Small intestine (tissue), 7 donors: ENCODE measurements at regions not wholly inside any gene's neighbourhood (a gene's known extent, or its start where the extent isn't known, plus 50 kb on each side); places are given as distances from the start of the nearest gene placed in this dataset.

Experiments
- DNase-seq, 2 donors: peaks; one replicate each; pipeline versions ENCODE4 v3.0.0 to v3.0.0-alpha.2; 2013
- FAIRE-seq: peaks from 2 replicates; lab custom pipeline; 2012; peaks lifted over from hg19 to GRCh38; lab: Jason Lieb, UNC
- H3K27ac ChIP-seq, 3 donors: one replicate each; pipeline ENCODE4 v1.5.1; 2013; ENCODE audit warnings: low read length in 2 of 3, mild to moderate bottlenecking in 2 of 3, control low read depth in 1 of 3, inconsistent platforms in 1 of 3, low read depth in 1 of 3, moderate library complexity in 1 of 3
- H3K27me3 ChIP-seq, 3 donors: one replicate each; pipeline ENCODE4 v1.6.1; 2013; ENCODE audit warnings: low read length in 3 of 3, inconsistent platforms in 1 of 3; ENCODE audit not compliant: control insufficient read depth in 3 of 3, insufficient read depth in 3 of 3
- H3K36me3 ChIP-seq, 3 donors: one replicate each; pipeline ENCODE4 v1.6.1; 2013; ENCODE audit warnings: low read length in 3 of 3, inconsistent platforms in 1 of 3, low read depth in 1 of 3, mild to moderate bottlenecking in 1 of 3, moderate library complexity in 1 of 3; ENCODE audit not compliant: control insufficient read depth in 3 of 3, insufficient read depth in 2 of 3
- H3K4me1 ChIP-seq, 3 donors: one replicate each; pipeline ENCODE4 v1.6.1; 2013; ENCODE audit warnings: low read length in 2 of 3, inconsistent platforms in 1 of 3, low read depth in 1 of 3, mild to moderate bottlenecking in 1 of 3, moderate library complexity in 1 of 3; ENCODE audit not compliant: control insufficient read depth in 3 of 3, insufficient read depth in 2 of 3
- H3K4me3 ChIP-seq, 3 donors: one replicate each; pipeline ENCODE4 v1.5.1; 2013; ENCODE audit warnings: low read length in 3 of 3, control low read depth in 1 of 3, inconsistent platforms in 1 of 3, low read depth in 1 of 3, mild to moderate bottlenecking in 1 of 3, moderate library complexity in 1 of 3
- H3K9me3 ChIP-seq, 2 donors: one replicate each; pipeline ENCODE4 v1.6.1; 2013; ENCODE audit warnings: low read depth in 1 of 2, low read length in 1 of 2; ENCODE audit not compliant: control insufficient read depth in 2 of 2, insufficient read depth in 1 of 2
- WGBS, 3 donors: extraction: QIAGEN DNeasy Blood & Tissue Kit; methylation state at CpG; one replicate each; pipeline ENCODE4 v1.1.7; 2013; 5-methylcytosine and 5-hydroxymethylcytosine counted together
- donor health status: healthy with polysubstance abuse.
- donor health status: control.
- donor health status: control.
- donor health status: Bipolar disorder and iron deficiency.
- donor health status: healthy.

DNA sequence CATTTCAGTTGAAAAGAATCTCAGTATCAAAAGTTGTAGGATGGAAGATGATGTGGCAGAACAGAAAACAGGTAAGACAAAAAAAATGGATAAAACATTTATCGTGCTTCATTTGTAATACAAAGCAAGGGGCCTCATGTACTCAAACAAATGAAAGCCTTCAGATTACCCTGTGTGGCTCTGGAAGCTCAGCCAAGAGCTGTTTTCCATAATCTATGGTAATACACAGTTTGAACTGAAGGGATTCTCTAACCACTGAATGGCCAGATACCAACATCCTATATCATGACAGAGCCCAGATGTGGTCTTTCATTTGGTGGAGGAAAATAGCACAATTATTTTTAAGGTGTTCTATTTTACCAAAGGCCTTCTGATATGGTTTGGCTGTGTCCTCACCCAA is 272.1 kb upstream of the RND3 start:
- DNase-seq (no peak), FAIRE-seq (no peak)
- Histone ChIP-seq H3K4me3 (no peak overlapping the region), H3K4me1 (no peaks in the 10 kb centered on the region), H3K36me3 (no peaks in the 10 kb centered on the region), H3K27me3 (no peaks in the 10 kb centered on the region), H3K27ac (no peak overlapping the region), H3K9me3 (no peaks in the 10 kb centered on the region)
- 0% methylated on average over 1 of the region's 1 CpG for WGBS, 3 donors

- DNase-seq (no peak), FAIRE-seq (no peak)
- Histone ChIP-seq H3K9me3 (no peaks in the 10 kb centered on the region), H3K36me3 (no peaks in the 10 kb centered on the region), H3K27ac (no peak overlapping the region), H3K27me3 (no peaks in the 10 kb centered on the region), H3K4me3 (no peak overlapping the region), H3K4me1 (no peaks in the 10 kb centered on the region)
- WGBS, 3 donors = 15 to 40% (median 20%) methylated on average over 3 of the region's 3 CpGs
Observed at GRCh38 chr2:150759106-150759505, 271.6 kb upstream of the RND3 start.

- DNase-seq = no peak
- no peaks in the 10 kb centered on the region for H3K27me3 ChIP-seq
- no peaks in the 10 kb centered on the region for H3K4me1 ChIP-seq
- no peak overlapping the region for H3K4me3 ChIP-seq
- no peak for FAIRE-seq
- H3K9me3 ChIP-seq = no peaks in the 10 kb centered on the region
- no peak overlapping the region for H3K27ac ChIP-seq
- H3K36me3 ChIP-seq = no peaks in the 10 kb centered on the region
Observed at GRCh38 chr2:150752229-150752628, 264.8 kb upstream of the RND3 start.

DNA sequence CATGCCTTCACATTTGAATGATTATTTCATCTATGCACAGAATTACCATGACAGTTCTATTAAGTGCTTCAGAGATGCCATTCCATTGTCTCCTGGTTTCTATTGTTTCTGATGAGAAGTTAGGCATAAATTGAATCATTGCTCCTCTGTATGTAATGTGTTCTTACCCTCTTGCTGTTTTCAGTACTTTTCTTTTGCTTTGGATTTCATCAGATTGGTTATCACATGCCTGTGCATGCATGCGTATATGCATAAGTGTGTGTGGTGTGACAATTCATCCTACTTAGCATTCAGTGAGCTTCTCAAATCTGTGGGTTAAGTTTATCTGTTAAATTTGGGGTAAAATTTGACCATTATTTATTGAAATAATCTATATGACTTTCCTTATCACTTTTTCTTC is 263.3 kb upstream of the RND3 start:
- no peak for DNase-seq
- H3K4me3 ChIP-seq = no peak overlapping the region
- H3K27me3 ChIP-seq = no peaks in the 10 kb centered on the region
- FAIRE-seq = no peak
- H3K27ac ChIP-seq = no peak overlapping the region
- H3K4me1 ChIP-seq = no peaks in the 10 kb centered on the region
- WGBS, 3 donors = 59 to 93% (median 87%) methylated on average over 1 of the region's 1 CpG
- H3K36me3 ChIP-seq = no peaks in the 10 kb centered on the region
- H3K9me3 ChIP-seq = no peaks in the 10 kb centered on the region

GRCh38 chr2:150742094-150742493 is 254.6 kb upstream of the RND3 start:
- WGBS, 3 donors = 75 to 86% (median 76%) methylated on average over 4 of the region's 4 CpGs
- Histone ChIP-seq H3K4me3 (no peak overlapping the region), H3K9me3 (no peaks in the 10 kb centered on the region), H3K36me3 (no peaks in the 10 kb centered on the region), H3K27me3 (no peaks in the 10 kb centered on the region), H3K27ac (no peak overlapping the region), H3K4me1 (no peaks in the 10 kb centered on the region)
- FAIRE-seq = no peak
- no peak for DNase-seq

- no peak overlapping the region for H3K27ac ChIP-seq
- no peaks in the 10 kb centered on the region for H3K36me3 ChIP-seq
- DNase-seq (no peak), FAIRE-seq (no peak)
- 78 to 84% (median 79%) methylated on average over 5 of the region's 5 CpGs for WGBS, 3 donors
- H3K9me3 ChIP-seq = no peaks in the 10 kb centered on the region
- no peaks in the 10 kb centered on the region for H3K27me3 ChIP-seq
- H3K4me1 ChIP-seq = peaks cover 0 to 4% (median 0%) of the 10 kb centered on the region in 3 donors
- H3K4me3 ChIP-seq = no peak overlapping the region
Observed at GRCh38 chr2:150735894-150736498, 248.5 kb upstream of the RND3 start.

DNA sequence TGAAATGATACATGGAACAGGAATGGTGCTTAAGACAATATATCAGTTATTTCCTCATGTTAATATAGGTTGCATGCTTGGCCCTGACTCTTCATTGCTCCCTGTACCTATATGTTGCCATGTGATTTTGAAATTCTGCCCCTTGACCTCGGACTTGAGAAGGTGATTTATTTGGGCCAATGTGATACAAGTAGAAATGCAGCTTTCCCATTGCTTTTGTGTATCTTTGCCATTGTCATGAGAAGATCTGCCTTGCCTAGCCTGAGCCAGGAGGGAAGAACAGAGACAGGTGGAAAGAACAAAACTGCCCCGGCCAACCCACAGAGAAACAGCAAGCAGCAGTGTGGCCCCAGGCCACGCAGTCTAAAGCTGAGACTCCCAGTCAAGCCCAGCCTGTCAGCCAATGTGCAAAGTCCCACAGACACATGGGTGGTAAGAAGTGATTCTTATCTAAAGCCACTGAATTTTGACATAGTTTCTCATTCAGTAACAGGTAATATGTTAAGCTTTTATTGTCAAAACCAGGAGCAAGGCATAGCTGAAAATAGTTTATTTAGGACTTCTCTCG is 245.7 kb upstream of the RND3 start:
- FAIRE-seq = no peak
- WGBS, 3 donors = 43 to 66% (median 61%) methylated on average over 4 of the region's 4 CpGs
- Histone ChIP-seq H3K9me3 (no peaks in the 10 kb centered on the region), H3K4me3 (no peak overlapping the region), H3K36me3 (no peaks in the 10 kb centered on the region), H3K27ac (peak overlapping the region in 1 of 3 donors; percentile 32), H3K27me3 (no peaks in the 10 kb centered on the region), H3K4me1 (peaks cover 0 to 4% (median 0%) of the 10 kb centered on the region in 3 donors)
- DNase-seq = peak in 1 of 2 donors; percentile 52

- 20 to 30% (median 20%) methylated on average over 1 of the region's 1 CpG for WGBS, 3 donors
- no peak for FAIRE-seq
- H3K27ac ChIP-seq = no peak overlapping the region
Observed at GRCh38 chr2:150732491-150732890, 245.0 kb upstream of the RND3 start.

DNA sequence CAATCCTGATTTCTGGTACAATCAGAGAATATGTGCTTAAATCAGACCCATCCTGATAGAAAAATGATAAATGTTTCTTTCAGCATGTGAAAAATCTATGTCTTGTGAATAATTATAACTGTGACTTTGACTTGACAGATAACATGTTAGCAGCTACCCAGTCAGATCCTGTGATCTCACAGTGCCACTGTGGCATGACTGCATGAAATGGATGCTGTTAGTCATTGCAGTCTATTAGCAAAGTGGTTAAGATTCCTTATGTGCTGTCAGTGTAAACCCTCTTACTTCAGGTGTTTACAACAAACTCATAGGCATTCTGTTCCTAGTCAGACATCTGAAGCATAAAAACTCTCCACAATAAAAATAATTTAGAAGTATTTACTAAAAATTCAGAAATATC is 244.6 kb upstream of the RND3 start:
- Histone ChIP-seq H3K9me3 (no peaks in the 10 kb centered on the region), H3K4me1 (peaks cover 0 to 4% (median 0%) of the 10 kb centered on the region in 3 donors), H3K27ac (no peak overlapping the region), H3K4me3 (no peak overlapping the region), H3K36me3 (no peaks in the 10 kb centered on the region), H3K27me3 (no peaks in the 10 kb centered on the region)
- DNase-seq (peak in 1 of 2 donors; percentile 11), FAIRE-seq (no peak)

More at GRCh38 chr2:150732491-150732890, 245.0 kb upstream of the RND3 start:
- Histone ChIP-seq H3K9me3 (no peaks in the 10 kb centered on the region), H3K27me3 (no peaks in the 10 kb centered on the region), H3K4me3 (no peak overlapping the region), H3K36me3 (no peaks in the 10 kb centered on the region), H3K4me1 (peaks cover 0 to 4% (median 0%) of the 10 kb centered on the region in 3 donors)
- no peak for DNase-seq
